SK-N-MC (cell line): ENCODE measurements at regions not wholly inside any gene's neighbourhood (a gene's known extent, or its start where the extent isn't known, plus 50 kb on each side); places are given as distances from the start of the nearest gene placed in this dataset.

Experiments used
- EZH2 ChIP-seq: fragments of 200-600 bp; sonication (generic); IDR thresholded peaks from one replicate; pipeline ENCODE4 v1.6.1; 2017; ENCODE audit warnings: antibody characterized with exemption
- POLR2AphosphoS5 ChIP-seq: IDR thresholded peaks from 2 replicates; pipeline ENCODE4 v1.6.1; 2012; ENCODE audit warnings: mild to moderate bottlenecking, low read depth, low read length, borderline replicate concordance

DNA sequence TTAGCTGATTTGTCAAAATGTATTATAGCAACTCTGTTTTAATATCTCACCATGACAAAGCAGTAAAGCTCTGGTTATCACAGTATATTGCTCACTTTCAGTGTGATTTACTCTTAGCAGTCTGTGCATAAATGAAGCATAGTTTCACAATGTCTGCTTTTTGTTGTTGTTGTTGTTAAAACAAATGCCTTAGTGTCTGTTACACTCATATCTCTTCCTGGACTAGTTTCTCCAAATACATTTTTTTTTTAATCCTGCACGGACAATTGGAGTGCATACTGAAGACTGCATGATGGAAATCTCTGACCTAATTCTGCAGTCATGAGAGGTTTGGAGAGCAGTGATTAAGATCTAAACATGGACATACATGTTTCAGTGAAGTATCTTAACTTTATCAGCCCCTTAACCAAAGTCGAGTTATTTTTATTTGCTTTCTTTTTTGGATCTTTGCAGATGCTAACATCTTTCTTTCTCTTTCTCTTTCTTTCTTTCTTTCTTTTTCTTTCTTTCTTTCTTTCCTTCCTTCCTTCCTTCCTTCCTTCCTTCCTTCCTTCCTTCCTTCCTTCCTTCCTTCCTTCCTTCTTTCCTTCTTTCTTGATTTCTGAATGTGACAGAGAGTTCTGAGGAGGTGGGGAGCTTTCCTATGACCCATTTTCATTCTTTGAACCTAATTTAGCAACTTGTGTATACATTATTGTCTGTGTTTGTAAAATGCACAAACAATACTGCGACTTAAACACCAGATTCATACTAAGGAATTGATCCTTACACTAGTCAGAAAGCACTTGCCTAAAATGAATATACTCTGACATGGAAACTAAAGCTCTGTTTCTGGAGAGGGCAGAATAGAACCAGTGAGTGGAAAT is 161.5 kb upstream of the AGR3 start:
- no peak for TF ChIP-seq EZH2
- peak; percentile 37; the same call in 1 of the 2 replicates for TF ChIP-seq POLR2AphosphoS5
